NCI-H82 (cell line): ENCODE measurements at regions not wholly inside any gene's neighbourhood (a gene's known extent, or its start where the extent isn't known, plus 50 kb on each side); places are given as distances from the start of the nearest gene placed in this dataset.

Source experiments
- DNase-seq: peaks from one replicate; lab custom pipeline; 2025; lab: John Stamatoyannopoulos, UW

DNA sequence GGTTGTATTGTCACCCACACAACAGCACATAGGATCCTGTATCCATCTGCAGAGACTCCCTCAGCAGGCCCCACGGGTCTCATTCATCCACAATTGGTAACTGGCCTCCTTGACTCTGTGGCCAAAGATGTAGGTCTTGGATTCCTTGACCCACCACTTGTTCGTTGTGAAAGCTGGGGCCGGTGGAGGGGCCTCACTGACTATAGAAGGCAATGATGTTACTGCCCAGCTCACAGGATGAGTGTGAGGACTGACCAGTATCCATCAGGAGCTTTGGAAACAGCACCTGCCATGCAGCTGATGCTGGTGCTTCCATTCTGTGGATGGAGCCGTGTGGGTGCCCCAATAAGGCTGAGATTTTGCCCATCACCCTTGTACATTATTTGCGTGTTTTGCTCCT, 615.7 kb downstream of the BRD1 start:
- DNase-seq: no peak

- no peak for DNase-seq
Observed at GRCh38 chr22:49211176-49211575, 616.5 kb downstream of the BRD1 start.

DNA sequence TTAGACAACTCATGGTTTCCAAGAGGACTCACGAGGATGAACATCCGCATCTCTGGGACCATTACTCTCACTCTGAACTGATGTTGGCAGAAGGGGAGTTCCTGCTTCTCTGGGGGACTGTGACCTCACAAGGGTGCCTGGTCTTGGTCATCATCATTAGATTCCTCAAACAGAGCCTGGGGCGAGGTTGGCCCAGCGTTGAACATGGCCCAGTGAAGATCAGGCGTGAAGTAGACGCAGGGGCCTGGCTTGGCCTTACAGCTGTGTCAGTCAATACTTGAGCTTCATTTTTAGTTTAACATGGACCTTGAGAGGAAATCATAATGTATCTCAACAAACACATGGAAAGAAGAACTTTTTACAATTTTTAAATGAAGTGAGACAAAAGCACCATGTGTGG, 617.1 kb downstream of the BRD1 start:
- DNase-seq: no peak

DNA sequence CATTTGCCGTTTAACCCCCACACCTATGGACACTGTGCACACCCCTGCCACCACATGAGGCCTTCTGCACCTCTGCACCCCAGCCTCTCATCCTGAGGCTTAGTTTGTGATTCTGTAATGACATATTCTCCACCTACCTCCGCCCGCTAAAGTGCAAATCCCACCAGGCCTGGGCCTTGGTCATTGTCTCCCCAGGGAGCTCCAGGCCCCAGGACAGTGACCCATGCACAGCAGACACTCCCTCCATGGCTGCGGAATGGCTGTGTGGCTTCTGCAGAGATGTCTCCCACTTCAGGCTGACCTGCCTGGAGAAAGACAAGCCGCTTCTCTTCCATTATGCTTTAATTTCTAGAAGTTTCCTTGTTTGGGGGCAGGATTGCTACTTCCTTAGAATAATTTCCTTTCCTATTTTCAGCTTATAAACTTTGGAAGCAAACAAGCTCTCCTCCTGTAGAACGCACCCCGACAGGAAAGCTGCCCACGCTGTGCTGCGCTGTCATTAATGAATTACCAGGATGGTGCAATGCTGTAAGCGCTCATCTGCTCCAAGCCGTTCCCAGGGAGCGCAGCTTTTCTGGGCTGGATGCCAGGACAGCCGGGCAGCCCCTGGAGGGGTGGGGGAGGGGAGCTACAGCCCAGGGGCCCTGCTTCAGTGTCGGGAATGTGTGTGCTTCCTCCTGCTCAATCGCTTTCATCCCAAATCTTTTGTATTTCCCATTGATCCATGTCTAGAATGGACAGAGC, 618.0 kb downstream of the BRD1 start:
- peak; percentile 17 for DNase-seq

GRCh38 chr22:49208768-49209252, 618.9 kb downstream of the BRD1 start:
- no peak for DNase-seq

DNA sequence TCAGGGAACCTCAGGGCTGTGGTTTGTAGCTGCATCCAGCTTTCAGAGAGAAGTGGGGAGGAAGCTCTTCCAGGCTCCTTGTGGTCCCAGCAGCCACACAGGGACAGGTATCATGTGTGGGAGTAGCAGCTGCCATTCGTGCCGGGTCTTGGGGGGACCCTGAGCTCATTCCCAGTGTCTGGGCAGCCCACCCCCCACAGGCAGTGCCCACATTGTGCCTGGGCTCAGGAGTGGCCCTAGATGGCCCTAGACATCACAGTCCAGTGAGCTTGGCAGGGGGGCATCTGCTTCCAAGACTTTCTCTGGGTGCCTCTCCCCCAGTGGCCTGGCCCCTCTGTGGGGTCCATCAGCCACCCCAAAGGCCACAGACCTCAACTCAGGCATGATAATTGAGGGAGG, 619.7 kb downstream of the BRD1 start:
- no peak for DNase-seq

- DNase-seq: no peak
Observed at GRCh38 chr22:49207008-49208003, 620.4 kb downstream of the BRD1 start.

DNA sequence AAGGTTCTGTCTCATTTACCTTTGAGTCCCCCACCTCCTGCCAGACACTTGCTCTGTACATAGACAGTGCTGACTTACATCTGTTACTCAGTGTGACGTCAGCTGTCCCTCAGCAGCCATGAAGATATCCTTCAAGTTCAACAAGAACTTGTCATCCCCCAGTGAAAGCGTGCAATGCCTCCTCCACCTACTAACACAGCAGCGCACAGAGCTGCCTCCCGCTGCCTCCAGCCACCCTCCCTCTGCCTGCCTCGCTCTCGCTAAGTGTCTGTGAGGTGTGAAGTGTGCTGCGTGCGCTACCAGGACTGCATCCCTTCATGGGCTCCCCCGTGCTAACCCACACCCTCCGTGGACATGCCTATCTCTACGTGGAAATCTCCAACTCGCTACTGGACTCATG, 621.4 kb downstream of the BRD1 start:
- DNase-seq: no peak

DNA sequence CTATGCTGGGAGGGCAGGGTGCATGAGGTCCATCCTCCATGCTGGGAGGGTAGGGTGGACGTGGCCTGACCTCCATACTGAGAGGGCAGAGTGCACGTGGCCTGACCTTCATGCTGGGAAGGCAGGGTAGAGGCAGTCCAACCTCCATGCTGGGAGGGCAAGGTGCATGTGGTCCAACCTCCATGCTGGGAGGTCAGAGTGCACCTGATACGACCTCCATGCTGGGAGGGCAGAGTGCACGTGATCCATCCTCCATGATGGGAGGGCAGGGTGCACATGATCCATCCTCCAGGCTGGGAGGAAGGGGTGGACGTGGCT, 622.2 kb downstream of the BRD1 start:
- DNase-seq: no peak

DNA sequence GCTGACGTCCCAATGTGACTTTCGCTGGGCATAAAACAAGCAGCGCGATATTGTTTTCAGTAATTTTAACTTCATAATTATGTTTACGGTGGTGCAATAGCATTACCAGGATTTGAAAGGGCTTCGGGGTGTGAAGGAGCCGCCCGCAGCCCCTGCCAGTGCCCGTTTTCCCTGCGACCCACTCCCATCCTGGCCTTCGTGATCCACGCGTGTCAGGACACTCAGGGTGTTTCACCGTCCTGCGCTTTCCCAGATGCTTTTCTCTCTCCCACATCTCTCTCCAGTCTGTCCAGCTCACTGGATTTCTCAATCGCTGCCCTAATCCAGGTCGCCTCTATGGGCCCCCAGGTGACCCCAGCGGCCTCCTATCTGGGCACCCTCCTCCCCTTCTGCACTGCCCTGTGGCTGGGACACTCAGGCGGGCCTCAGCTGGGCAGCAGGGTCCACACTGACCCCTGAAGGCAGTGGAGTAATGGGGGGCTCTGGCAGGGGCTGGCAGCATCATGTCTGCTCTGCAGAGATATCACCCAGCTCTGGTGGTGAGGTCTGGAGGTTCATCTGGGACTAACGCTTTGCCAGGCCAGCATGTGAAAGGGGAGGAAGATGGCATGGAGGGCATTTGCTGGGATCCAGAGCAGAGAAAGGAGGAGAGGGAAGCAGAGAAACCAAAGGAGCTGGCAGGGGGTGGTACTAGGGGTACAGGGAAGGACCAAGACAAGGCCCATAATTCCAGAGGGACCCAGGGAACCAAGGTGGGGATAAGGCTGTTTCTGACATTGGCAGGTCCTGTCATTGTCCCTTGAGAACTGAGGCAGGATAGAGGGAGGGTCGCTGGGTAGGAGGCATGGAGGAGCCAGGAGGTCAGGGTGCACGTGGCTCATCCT, 622.8 kb downstream of the BRD1 start:
- DNase-seq: no peak

- no peak for DNase-seq
Observed at GRCh38 chr22:49203859-49204598, 623.6 kb downstream of the BRD1 start.

- DNase-seq: no peak
Observed at GRCh38 chr22:49203091-49203858, 624.4 kb downstream of the BRD1 start.

- no peak for DNase-seq
Observed at GRCh38 chr22:49202226-49202625, 625.4 kb downstream of the BRD1 start.

DNA sequence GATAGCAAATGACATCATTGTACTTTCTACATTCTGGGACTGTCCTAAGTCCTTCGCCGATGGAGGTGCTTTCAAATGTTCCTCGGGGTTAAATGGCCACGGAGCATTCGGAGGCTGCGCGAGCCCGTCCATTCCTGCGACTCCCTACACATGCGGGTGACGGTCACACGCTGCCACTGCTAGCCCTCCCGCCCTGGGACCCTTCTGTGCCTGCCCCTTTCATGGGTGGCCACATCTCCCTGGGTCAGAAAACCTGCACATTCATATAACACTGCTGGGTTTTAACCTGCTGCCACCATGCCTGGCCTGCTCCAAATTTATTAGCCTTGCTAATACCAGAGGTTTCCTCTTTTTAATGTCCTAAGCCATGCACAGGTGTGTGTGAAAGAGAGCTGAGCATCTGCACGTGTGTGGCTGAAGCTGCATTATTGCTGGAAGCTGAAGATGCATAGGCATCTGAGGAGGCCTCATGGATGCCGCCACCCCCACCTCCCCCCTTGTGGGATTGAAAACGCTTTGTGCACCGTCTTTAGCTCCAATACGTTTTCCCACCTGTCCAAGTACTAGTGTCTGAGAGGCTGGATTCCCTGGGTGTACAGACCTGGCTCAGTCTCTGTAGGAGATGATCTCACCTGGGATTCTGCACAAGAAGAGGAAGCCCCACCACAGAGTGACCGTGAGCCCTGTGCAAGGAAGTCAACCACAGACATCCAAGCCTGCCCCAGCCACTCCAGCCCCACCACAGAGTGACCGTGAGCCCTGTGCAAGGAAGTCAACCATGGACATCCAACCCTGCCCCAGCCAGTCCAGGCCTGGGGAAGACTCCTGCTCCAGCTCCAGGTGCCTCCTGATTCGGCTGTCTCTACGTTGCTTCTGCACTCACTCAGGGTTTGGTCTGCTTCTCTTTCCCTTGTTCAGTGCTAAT, 626.4 kb downstream of the BRD1 start:
- DNase-seq: no peak

DNA sequence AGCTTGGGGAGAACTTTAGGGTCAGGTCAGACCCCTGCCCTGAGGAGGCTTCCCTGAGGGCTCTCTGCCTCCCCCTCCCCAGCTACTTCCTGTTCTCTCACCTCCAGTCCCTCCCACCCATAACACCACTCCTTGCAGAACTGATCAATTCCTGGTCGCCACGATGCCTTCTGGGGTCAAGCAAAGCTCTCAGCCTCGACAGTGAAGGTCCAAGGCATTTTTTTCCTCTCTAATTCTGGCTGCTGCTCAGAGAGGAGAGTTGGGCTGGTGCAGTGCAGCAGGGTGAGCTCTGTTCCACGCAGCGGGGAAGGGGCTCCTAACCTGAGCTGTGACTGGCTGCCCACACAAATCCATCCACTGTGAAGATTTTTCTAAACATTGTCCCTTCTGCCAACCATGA, 628.4 kb downstream of the BRD1 start:
- DNase-seq: no peak

- DNase-seq: no peak
Observed at GRCh38 chr22:49198705-49199084, 629.0 kb downstream of the BRD1 start.

DNA sequence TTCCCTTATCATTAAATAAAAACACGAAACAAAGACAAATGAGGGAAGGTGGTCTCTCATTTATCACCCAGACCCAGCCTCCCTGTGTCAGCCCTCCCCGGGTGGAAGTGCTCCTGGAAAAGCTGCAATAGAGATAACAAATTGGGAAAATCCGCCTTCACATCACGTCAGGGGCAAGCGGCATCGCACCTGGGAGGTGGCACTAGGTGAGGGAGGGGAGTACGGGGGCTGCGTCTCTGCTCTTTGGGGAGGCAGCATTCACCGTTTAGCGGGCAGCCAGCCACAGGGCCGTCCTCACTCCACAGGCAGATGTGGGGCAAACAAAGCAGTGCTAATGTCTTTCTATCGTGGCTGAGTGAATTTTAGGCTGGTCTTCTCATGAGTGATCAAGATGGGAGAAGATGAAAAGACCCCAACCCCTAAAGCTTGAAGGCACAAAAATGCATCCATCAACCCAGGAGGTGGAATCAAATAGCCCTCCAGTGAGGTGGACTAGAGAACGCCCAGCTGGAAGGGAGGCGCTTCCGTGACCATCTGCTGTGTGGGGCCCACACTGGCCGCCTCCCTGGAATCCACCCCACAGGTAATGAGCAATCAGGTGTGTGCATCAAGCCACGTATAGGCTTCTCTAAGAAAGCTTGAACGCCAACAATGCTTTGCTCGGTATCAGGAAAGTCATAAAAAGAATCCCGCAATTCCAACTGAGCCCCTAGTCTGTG, 629.5 kb downstream of the BRD1 start:
- DNase-seq: no peak

DNA sequence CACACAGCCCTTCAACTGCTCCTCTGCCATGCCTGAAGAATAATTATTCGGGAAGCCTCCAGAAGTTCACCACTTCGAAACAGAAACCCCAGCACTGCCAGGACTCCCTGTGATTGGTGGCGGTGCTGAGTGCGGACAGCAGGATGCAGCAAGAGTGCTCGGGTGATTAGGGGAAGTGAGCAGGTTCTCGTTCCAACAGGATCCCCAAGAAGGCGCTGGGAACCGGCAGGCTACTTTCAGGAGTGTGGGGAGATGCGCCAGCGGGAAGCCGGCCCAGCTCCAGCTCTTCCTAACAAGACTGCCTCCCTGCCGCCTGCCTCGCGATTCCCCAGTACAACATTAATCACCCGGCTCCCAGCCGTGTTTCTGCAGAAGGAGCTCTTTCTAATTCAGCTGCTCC, 630.2 kb downstream of the BRD1 start:
- no peak for DNase-seq

DNA sequence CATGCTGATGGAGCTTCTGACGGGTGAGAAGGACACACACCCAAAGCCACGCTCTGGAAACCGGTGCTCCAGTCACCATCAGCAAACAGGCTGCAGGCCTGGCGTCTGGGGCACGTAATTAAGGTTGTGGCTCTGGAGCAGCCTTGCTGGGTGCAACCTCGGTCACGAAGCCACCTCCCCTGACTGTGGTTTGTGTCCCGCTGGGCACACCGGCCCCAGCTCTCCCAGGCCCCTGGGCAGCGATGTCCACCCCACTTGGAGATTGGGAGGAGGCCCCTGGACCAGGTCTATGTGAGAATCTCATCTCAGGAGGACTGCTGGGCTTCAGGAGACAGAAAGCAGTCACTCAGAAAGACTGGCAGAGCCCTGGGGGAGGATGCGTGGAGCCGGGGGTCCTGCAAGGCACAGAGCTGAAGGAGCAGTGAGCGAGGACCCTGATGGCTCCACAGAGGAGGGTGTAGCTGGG, 631.6 kb downstream of the BRD1 start:
- DNase-seq: no peak
